ENCODE measurements at regions not wholly inside any gene's neighbourhood (a gene's known extent, or its start where the extent isn't known, plus 50 kb on each side); places are given as distances from the start of the nearest gene placed in this dataset.
"Not testable (repeated sequence)": the region's sequence is repeated elsewhere in the genome, so short reads cannot be mapped to it uniquely, and the experiment has no call there.

- ATAC-seq (ENCODE audit: low read depth) (no peak), DNase-seq (no peak)
- no peak overlapping the region for H3K9ac ChIP-seq (ENCODE audit: low read length)
- H3K27ac ChIP-seq (ENCODE audit: low read length in 2 of 2), result no peak overlapping the region
- H3K36me3 ChIP-seq (replicated peaks in 1 of 2; ENCODE audit: control extremely low read depth in 1 of 2, control insufficient read depth in 1 of 2, extremely low read depth in 1 of 2, insufficient read depth in 2 of 2, low read length in 1 of 2), result no peaks in the 10 kb centered on the region
- H3K27me3 Mint-ChIP-seq, result no peaks in the 10 kb centered on the region
- no peak overlapping the region for H2AFZ ChIP-seq (ENCODE audit: insufficient read depth, low read depth, low read length, poor library complexity, severe bottlenecking)
- no peaks in the 10 kb centered on the region for H3K9me3 Mint-ChIP-seq (ENCODE audit: insufficient read depth)
- WGBS (ENCODE audit: insufficient coverage), result no CpG with 5 or more reads among the region's 3 CpGs
- H3K4me2 ChIP-seq (replicated peaks; ENCODE audit: low read depth, low read length, poor library complexity, severe bottlenecking), result no peak overlapping the region
- no peaks in the 10 kb centered on the region for H3K4me1 ChIP-seq (ENCODE audit: control insufficient read depth in 2 of 2, insufficient read depth in 2 of 2, low read length in 2 of 2)
- H3K27ac Mint-ChIP-seq, result no peak overlapping the region
- peaks cover 0 to 4% (median 0%) of the 10 kb centered on the region in 3 donors for H3K9me3 ChIP-seq (ENCODE audit: control extremely low read depth in 1 of 3, control insufficient read depth in 2 of 3, insufficient read depth in 1 of 3, low read length in 2 of 3)
- TF ChIP-seq EZH2 (IDR thresholded peaks at IDR 0.05; ENCODE audit: borderline replicate concordance, insufficient read depth, low read depth, low read length, poor library complexity, severe bottlenecking), result no peak
- H3K4me3 ChIP-seq (ENCODE audit: control extremely low read depth in 1 of 5, extremely low read depth in 1 of 5, insufficient read depth in 1 of 5, low read depth in 2 of 5, low read length in 4 of 5), result no peak overlapping the region
- intact Hi-C loops (cut with micrococcal nuclease), result no loop called here
- H4K20me1 ChIP-seq (ENCODE audit: control insufficient read depth, insufficient read depth, low read length, poor library complexity, severe bottlenecking), result no peaks in the 10 kb centered on the region
- no peaks in the 10 kb centered on the region for H3K27me3 ChIP-seq (replicated peaks in 1 of 4; ENCODE audit: control extremely low read depth in 1 of 4, control insufficient read depth in 3 of 4, insufficient read depth in 4 of 4, low read length in 3 of 4)
- no peaks in the 10 kb centered on the region for H3K4me1 Mint-ChIP-seq
- ChIA-PET CTCF (no interaction called here), POLR2A (no interaction called here)
- no peak overlapping the region for H3K4me3 Mint-ChIP-seq
- no peaks in the 10 kb centered on the region for H3K79me2 ChIP-seq (ENCODE audit: control insufficient read depth, insufficient read depth, low read length)
Measured at GRCh38 chr7:79598351-79598750, 144.9 kb upstream of the MAGI2 start.

- H4K20me1 ChIP-seq (ENCODE audit: control insufficient read depth, insufficient read depth, low read length, poor library complexity, severe bottlenecking); H3K4me1 Mint-ChIP-seq; H3K79me2 ChIP-seq (ENCODE audit: control insufficient read depth, insufficient read depth, low read length); DNase-seq; H3K27ac Mint-ChIP-seq; intact Hi-C loops (cut with micrococcal nuclease); H3K4me1 ChIP-seq (ENCODE audit: control insufficient read depth in 2 of 2, insufficient read depth in 2 of 2, low read length in 2 of 2); H3K27ac ChIP-seq (ENCODE audit: low read length in 2 of 2); POLR2A ChIA-PET; H3K4me3 ChIP-seq (ENCODE audit: control extremely low read depth in 1 of 5, extremely low read depth in 1 of 5, insufficient read depth in 1 of 5, low read depth in 2 of 5, low read length in 4 of 5); ATAC-seq (ENCODE audit: low read depth); CTCF ChIA-PET; H3K9ac ChIP-seq (ENCODE audit: low read length); H3K36me3 ChIP-seq (replicated peaks in 1 of 2; ENCODE audit: control extremely low read depth in 1 of 2, control insufficient read depth in 1 of 2, extremely low read depth in 1 of 2, insufficient read depth in 2 of 2, low read length in 1 of 2); H3K4me2 ChIP-seq (replicated peaks; ENCODE audit: low read depth, low read length, poor library complexity, severe bottlenecking); H3K27me3 Mint-ChIP-seq; H3K9me3 ChIP-seq (ENCODE audit: control extremely low read depth in 1 of 3, control insufficient read depth in 2 of 3, insufficient read depth in 1 of 3, low read length in 2 of 3); H2AFZ ChIP-seq (ENCODE audit: insufficient read depth, low read depth, low read length, poor library complexity, severe bottlenecking); H3K9me3 Mint-ChIP-seq (ENCODE audit: insufficient read depth); H3K4me3 Mint-ChIP-seq; H3K27me3 ChIP-seq (replicated peaks in 1 of 4; ENCODE audit: control extremely low read depth in 1 of 4, control insufficient read depth in 3 of 4, insufficient read depth in 4 of 4, low read length in 3 of 4): not testable (repeated sequence)
- WGBS (ENCODE audit: insufficient coverage), result 40% methylated on average over 1 of the region's 5 CpGs
Measured at GRCh38 chr7:79594671-79595070, 141.2 kb upstream of the MAGI2 start.

All from B cell (primary cell).